ENCODE measurements at regions not wholly inside any gene's neighbourhood (a gene's known extent, or its start where the extent isn't known, plus 50 kb on each side); places are given as distances from the start of the nearest gene placed in this dataset.

- no peak for DNase-seq
These were observed 110.6 kb downstream of the PXDC1 start for GRCh38 chr6:3640868-3641267.

GRCh38 chr6:3638662-3639061 is 112.9 kb downstream of the PXDC1 start:
- DNase-seq, result no peak

DNA sequence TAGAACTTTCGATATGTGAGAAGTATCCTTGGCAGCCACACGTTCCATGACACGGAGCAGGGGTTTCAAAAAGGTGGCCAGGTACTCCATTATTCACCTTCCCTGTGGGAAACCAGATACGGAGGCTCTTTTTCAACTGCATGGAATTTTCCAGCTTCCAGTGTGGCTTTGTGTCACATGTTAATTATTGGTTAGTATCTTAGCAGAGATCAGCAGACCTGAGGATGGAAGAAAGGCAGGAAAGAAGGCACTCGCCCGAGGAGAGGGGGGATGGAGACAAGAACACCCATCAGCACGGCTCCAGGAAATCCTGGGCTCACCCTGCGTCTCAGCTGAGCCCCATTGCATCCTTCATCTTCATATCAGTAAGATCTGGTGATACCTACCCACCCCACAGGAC is 115.5 kb downstream of the PXDC1 start:
- no peak for DNase-seq

GRCh38 chr6:3635482-3635881 is 116.0 kb downstream of the PXDC1 start:
- no peak for DNase-seq

GRCh38 chr6:3634280-3634816 is 117.2 kb downstream of the PXDC1 start:
- DNase-seq, result no peak

GRCh38 chr6:3633711-3634110 is 117.8 kb downstream of the PXDC1 start:
- no peak for DNase-seq

DNA sequence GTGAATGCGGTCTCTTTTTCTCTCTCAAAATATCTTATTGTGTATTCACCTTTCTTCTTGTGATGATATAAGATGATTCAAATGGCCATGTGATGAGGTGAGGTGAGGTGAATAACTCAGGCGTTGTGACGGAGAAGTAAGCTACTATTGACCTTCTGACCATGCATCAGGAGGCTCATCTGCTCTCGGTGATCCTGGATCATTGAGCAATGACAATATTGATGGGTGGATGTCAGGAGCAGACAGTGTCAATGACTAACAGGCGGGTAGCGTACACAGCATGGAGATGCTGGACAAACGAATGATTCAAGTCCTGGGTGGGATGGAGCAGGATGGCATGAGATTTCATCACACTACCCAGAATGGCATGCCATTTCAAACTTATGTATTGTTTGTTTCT is 119.6 kb downstream of the PXDC1 start:
- no peak for DNase-seq

DNA sequence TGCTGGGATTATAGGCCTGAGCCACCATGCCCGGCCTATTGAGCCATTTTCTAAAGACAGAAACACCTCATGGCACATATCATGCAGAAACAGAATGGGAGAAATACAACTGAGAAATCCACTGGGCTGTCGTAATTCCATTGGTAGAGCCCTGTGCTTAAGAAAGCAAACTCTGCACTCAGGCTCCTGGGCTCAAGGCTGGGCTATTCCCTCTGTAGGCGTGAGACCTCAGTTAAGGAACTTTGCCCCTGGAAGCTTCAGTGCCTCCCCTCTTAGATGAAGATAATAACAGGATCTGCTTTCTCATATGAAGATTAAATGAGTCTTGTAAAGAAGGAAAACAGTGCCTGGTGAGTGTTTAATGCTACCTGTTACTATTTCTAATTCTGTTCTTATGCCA is 120.3 kb downstream of the PXDC1 start:
- DNase-seq, result no peak

DNA sequence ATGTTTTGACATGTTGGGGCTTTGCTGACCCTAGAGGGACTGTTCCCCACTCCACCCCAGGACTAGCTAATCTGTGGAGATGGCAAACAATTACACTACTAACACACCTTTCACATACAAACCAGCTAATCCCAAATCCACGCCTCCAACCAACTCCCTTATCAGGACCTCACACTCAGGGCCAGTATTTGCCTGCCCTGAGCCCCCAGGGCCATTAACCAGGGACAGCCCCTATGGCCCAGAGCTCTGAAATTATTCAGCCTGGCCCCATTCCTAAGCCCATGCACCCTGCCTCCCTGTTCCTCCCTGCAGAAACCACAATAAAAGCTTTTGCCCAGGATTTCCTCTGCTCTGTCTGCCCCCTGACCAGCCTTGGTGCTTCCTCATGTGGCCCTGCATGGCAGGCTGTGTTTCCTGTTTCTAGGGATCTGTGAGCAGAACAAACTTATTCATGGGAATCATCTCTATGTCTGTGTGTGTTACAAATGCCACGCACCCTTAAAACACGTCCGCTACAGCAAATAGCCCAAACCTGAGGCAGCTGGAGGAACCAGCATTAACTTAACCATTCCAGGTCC is 121.2 kb downstream of the PXDC1 start:
- no peak for DNase-seq

DNA sequence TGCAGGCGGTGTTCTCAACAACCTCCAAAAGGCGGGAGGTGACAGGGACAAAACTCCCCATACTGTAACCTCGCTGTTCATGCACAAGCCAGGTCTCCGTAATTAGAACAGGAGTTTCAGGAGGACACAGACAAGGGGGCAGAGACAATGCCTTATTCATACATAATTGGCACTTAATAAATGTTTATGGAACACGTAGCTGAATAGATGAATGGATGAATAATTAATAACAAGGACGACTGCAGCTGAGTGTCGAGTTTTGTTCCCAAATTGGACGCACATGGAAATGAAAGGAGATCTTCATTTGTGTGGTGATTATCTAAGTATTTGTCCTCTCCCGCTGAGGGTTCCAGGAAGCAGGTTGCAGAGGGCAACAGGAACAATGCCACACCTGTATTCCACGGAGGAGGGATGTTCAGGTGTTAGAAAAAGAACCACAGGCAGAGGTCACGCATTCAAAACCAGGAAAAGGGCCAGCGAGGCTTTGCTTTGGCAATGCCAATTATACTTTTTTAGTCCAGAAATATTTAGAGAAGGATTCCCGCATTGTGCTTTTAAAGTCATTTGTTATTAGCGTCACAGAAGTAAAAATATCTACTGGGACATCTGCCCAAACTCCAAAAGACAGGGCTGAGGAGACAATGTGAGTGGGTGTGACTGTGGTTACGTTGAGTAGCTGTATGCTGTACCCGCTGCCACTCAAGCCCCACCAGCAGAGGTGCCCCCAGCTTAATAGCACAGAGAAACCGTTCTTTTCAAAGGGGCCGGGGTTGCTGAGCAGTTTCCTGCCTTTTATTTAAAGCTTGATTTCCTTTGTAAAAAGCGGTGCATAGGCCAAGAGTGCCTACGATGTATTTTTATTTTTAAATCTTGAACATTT is 123.3 kb downstream of the PXDC1 start:
- no peak for DNase-seq

DNA sequence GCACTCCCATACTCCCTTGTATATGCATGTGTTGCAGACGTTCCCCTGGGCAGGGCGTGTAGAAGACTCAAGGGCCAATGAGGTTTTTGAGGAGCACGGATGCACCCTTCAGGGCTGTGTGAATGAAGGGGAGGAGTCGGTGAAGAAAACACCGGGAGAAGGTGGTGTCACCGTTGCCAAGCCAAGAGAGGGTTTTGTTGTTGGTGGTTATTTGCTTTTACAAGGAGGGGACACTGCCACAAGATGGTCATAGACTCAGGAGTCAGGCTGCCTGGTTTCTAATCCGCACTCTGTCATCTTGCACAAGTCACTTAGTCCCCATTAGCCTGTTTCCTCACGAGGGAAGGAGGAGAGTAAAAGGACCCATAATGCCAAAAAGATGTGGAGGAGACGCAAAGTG is 124.0 kb downstream of the PXDC1 start:
- no peak for DNase-seq

- DNase-seq, result no peak
These were observed 125.4 kb downstream of the PXDC1 start for GRCh38 chr6:3625980-3626563.

DNA sequence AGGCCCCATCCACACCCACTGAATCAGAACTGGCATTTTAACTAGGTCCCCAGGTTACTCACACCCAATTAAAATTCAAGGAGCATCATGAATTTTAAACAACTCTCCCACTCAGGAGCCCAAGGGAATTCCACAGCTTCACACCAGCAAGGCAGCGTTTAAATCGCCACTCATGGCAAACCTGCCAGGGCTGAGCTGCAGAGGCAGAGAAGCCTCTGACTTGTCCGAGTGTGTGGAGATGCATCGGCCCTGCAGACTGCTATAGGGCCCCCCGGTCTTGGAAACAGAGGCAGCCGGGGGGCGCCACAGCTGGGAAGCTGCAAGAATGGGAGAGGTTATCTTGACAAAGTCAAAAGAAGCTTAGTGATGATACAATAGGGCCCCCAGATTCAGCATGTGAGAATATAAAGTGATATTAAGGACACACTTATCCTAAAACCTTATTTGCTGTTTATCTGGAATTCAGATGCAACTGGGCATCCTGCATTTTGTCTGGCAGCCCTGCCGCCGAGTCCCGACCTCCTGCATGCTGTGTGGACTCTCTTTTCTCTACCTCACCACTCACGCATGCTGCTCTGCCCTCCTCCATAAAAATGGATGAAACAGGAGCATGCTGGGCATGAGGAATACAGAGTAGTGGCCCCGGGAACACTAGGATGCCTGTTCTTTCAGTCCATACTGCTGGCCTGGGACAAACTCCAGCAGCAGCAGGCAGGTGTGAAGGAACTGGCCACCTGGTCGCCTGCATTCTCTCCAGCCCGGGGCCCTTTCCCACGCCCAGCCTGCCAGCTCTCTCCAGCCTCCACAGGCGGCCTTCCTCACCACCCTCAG is 126.1 kb downstream of the PXDC1 start:
- no peak for DNase-seq

DNA sequence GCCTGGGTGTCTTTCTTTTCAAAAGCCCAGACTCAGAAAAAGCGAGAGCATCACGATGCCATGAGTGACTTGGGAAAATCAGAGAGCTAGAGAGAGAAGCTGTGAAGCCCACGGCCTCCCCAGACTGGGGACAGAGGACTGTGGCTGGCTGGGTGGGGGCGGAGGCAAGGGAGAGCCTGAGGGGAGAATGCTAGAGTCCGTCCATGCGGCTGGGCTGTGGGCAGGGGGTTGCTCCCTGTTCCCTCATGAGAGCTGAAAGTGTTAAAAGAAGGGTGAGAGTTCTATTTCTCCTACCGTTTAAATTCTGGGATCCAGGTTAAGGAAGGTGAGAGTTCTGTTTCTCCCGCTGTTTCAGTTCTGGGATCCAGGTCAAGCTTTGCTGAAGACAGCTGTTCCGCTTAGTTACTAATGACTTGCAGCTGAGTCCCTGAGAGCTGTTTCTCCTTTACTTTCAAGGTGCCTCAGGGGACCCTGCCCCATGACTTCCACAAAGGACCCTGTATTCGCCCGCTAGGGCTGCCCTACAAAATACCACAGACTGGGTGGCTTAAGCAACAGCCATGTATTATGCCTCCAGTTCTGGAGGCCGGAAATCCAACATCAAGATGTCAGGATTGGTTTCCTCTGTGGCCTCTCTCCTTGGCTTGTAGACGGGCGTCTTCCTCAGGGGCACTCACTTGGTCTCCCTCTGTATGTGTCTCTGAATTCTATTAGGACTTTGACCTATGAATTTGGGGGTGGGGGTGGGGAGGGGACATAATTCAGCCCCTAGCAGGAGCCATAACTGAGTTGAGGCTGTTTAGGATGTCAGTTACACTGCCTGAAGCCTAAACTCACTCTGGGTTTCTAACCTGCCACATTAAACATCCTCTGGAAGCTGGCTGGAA is 127.0 kb downstream of the PXDC1 start:
- DNase-seq, result peak in 1 of 2 experiments; percentile 34

- no peak for DNase-seq
These were observed 127.9 kb downstream of the PXDC1 start for GRCh38 chr6:3623451-3624249.

DNA sequence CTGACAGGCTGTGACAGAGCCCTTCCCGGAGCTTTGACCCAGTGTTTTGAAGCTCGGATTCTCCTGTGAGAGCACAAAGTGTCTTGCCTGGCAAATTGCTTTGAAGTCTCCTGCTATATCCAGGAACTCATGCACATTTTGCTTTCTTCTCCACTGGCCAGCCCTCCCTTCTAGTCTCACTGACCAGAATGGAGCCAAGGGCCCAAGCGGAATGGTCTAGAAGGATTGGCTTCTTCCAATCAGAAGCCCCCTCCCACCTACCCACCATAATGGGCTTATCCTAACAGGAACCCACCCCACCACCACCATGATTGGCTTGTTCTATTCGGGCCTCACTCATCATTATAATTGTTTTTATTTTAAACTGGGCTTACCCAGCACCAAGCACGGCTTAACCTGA is 130.1 kb downstream of the PXDC1 start:
- DNase-seq, result no peak

DNA sequence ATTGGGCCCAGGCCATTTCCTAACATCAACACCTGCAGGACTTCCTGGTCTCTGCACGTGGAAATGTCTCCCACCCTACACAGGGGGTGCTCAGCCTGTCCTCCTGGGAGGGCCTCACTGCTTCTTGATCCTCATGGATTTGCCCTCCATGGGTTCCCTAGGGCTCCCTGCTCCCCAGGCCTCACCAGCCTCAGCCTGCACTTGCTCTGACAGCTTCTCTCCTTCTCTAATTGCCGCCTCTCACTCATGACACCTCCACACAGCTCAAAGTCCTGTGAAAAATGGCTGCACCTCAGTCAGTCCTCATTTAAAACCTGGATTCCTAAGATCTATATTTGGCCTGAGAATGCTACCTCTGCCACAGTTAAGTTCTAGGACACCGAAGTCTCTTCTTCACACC is 130.6 kb downstream of the PXDC1 start:
- no peak for DNase-seq

- DNase-seq, result no peak
These were observed 131.1 kb downstream of the PXDC1 start for GRCh38 chr6:3620389-3620788.

DNA sequence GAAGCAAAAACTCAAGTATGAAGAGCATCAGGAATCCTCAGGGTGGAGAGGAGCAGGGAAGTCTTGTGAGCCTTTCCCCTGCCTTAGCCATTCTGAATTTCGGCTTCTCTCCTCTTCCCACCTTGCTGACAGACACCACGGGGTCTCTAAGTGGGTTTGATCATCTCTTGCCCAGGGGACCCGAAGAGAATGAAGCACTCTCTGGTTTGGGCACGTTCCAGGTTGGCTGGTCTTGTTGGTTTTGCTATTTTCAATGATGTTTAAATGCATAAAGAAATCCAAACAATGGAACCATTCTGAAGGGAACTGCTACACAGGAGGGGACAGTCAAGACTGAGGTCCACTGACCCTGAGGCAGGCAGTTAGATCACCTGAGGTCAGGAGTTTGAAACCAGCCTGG is 131.7 kb downstream of the PXDC1 start:
- no peak for DNase-seq

GRCh38 chr6:3619201-3619600 is 132.3 kb downstream of the PXDC1 start:
- no peak for DNase-seq

- DNase-seq, result no peak
These were observed 132.9 kb downstream of the PXDC1 start for GRCh38 chr6:3618642-3619041.
